GM12874 (cell line): ENCODE measurements at regions not wholly inside any gene's neighbourhood (a gene's known extent, or its start where the extent isn't known, plus 50 kb on each side); places are given as distances from the start of the nearest gene placed in this dataset.

ENCODE experiments used
- CTCF ChIP-seq: IDR thresholded peaks from 2 replicates; pipeline ENCODE4 v1.5.1; 2011; ENCODE audit warnings: low read depth, mild to moderate bottlenecking, control low read depth, low read length, moderate library complexity; ENCODE audit not compliant: insufficient read depth

- TF ChIP-seq CTCF: no peak
Observed at GRCh38 chr4:55296096-55296495, 49.9 kb upstream of the SRD5A3 start.
